ENCODE measurements at regions not wholly inside any gene's neighbourhood (a gene's known extent, or its start where the extent isn't known, plus 50 kb on each side); places are given as distances from the start of the nearest gene placed in this dataset.

GRCh38 chr3:67215690-67216089 is 217.6 kb downstream of the KBTBD8 start:
- intact Hi-C loops (cut with DNase I) = no loop called here
- no peak for DNase-seq

GRCh38 chr3:67227030-67227429 is 228.9 kb downstream of the KBTBD8 start:
- H3K4me1 ChIP-seq (ENCODE audit: control insufficient read depth in 2 of 3, insufficient read depth in 2 of 3, low read depth in 1 of 3, low read length in 3 of 3) = no peaks in the 10 kb centered on the region
- FAIRE-seq (no peak), DNase-seq (no peak)
- H3K9me3 ChIP-seq (ENCODE audit: control insufficient read depth in 2 of 3, insufficient read depth in 1 of 3, low read length in 3 of 3) = peaks cover 0 to 3% (median 0%) of the 10 kb centered on the region in 3 donors
- H3K9ac ChIP-seq (ENCODE audit: low read length in 3 of 3) = no peak overlapping the region
- no peak overlapping the region for H3K27ac ChIP-seq (ENCODE audit: low read depth in 2 of 2, low read length in 2 of 2)
- intact Hi-C loops (cut with DNase I) = no loop called here
- TF ChIP-seq CTCF (IDR thresholded peaks at IDR 0.05; ENCODE audit: borderline replicate concordance, extremely low read depth, insufficient read depth) = no peak
- H3K36me3 ChIP-seq (ENCODE audit: control insufficient read depth in 2 of 3, insufficient read depth in 3 of 3, low read length in 3 of 3) = no peaks in the 10 kb centered on the region
- H3K27me3 ChIP-seq (ENCODE audit: control insufficient read depth, insufficient read depth, low read length) = no peaks in the 10 kb centered on the region
- no peak overlapping the region for H3K4me3 ChIP-seq (ENCODE audit: low read length in 3 of 3)

More at GRCh38 chr3:67215690-67216089, 217.6 kb downstream of the KBTBD8 start:
- Histone ChIP-seq H3K27me3 (ENCODE audit: control insufficient read depth, insufficient read depth, low read length) (no peaks in the 10 kb centered on the region), H3K4me3 (ENCODE audit: low read length in 3 of 3) (no peak overlapping the region), H3K4me1 (ENCODE audit: control insufficient read depth in 2 of 3, insufficient read depth in 2 of 3, low read depth in 1 of 3, low read length in 3 of 3) (no peaks in the 10 kb centered on the region), H3K36me3 (ENCODE audit: control insufficient read depth in 2 of 3, insufficient read depth in 3 of 3, low read length in 3 of 3) (no peaks in the 10 kb centered on the region), H3K9me3 (ENCODE audit: control insufficient read depth in 2 of 3, insufficient read depth in 1 of 3, low read length in 3 of 3) (no peaks in the 10 kb centered on the region), H3K9ac (ENCODE audit: low read length in 3 of 3) (no peak overlapping the region), H3K27ac (ENCODE audit: low read depth in 2 of 2, low read length in 2 of 2) (no peak overlapping the region)
- no peak for TF ChIP-seq CTCF (IDR thresholded peaks at IDR 0.05; ENCODE audit: borderline replicate concordance, extremely low read depth, insufficient read depth)
- FAIRE-seq = no peak

- H3K27me3 ChIP-seq (ENCODE audit: control insufficient read depth, insufficient read depth, low read length) = no peaks in the 10 kb centered on the region
- intact Hi-C loops (cut with DNase I) = no loop called here
- H3K9ac ChIP-seq (ENCODE audit: low read length in 3 of 3) = no peak overlapping the region
Observed at GRCh38 chr3:67228136-67228535, 230.0 kb downstream of the KBTBD8 start.

More at GRCh38 chr3:67228136-67228535, 230.0 kb downstream of the KBTBD8 start:
- Histone ChIP-seq H3K4me3 (ENCODE audit: low read length in 3 of 3) (no peak overlapping the region), H3K36me3 (ENCODE audit: control insufficient read depth in 2 of 3, insufficient read depth in 3 of 3, low read length in 3 of 3) (no peaks in the 10 kb centered on the region), H3K9me3 (ENCODE audit: control insufficient read depth in 2 of 3, insufficient read depth in 1 of 3, low read length in 3 of 3) (peaks cover 0 to 3% (median 0%) of the 10 kb centered on the region in 3 donors), H3K27ac (ENCODE audit: low read depth in 2 of 2, low read length in 2 of 2) (no peak overlapping the region), H3K4me1 (ENCODE audit: control insufficient read depth in 2 of 3, insufficient read depth in 2 of 3, low read depth in 1 of 3, low read length in 3 of 3) (no peaks in the 10 kb centered on the region)
- DNase-seq (no peak), FAIRE-seq (no peak)
- no peak for TF ChIP-seq CTCF (IDR thresholded peaks at IDR 0.05; ENCODE audit: borderline replicate concordance, extremely low read depth, insufficient read depth)
